GM10266 (cell line): ENCODE measurements at regions not wholly inside any gene's neighbourhood (a gene's known extent, or its start where the extent isn't known, plus 50 kb on each side); places are given as distances from the start of the nearest gene placed in this dataset.
"Not testable (repeated sequence)": the region's sequence is repeated elsewhere in the genome, so short reads cannot be mapped to it uniquely, and the experiment has no call there.

Source experiments
- DNase-seq: peaks from one replicate; pipeline ENCODE4 v3.0.0; 2012; ENCODE audit errors: extremely low spot score
- CTCF ChIP-seq: IDR thresholded peaks from 2 replicates; pipeline ENCODE4 v1.5.1; 2012; ENCODE audit warnings: mild to moderate bottlenecking, low read depth; ENCODE audit not compliant: control insufficient read depth, insufficient read depth; ENCODE audit errors: missing control alignments

GRCh38 chr7:357531-358209 lies 67.7 kb downstream of the FOXL3 start:
- TF ChIP-seq CTCF, result no peak
- DNase-seq, result no peak

- TF ChIP-seq CTCF, result no peak
- no peak for DNase-seq
These were observed 68.4 kb downstream of the FOXL3 start for GRCh38 chr7:358352-358751.

GRCh38 chr7:359226-359765 lies 69.3 kb downstream of the FOXL3 start:
- no peak for TF ChIP-seq CTCF
- DNase-seq, result no peak

GRCh38 chr7:359766-360361 lies 69.9 kb downstream of the FOXL3 start:
- no peak for TF ChIP-seq CTCF
- no peak for DNase-seq

GRCh38 chr7:360454-361100 lies 70.6 kb downstream of the FOXL3 start:
- no peak for DNase-seq
- no peak for TF ChIP-seq CTCF

GRCh38 chr7:361182-361581 lies 71.2 kb downstream of the FOXL3 start:
- not testable (repeated sequence) for DNase-seq

- DNase-seq, result no peak
These were observed 71.9 kb downstream of the FOXL3 start for GRCh38 chr7:361680-362401.

More at GRCh38 chr7:361680-362401, 71.9 kb downstream of the FOXL3 start:
- TF ChIP-seq CTCF, result no peak
